ENCODE measurements at regions not wholly inside any gene's neighbourhood (a gene's known extent, or its start where the extent isn't known, plus 50 kb on each side); places are given as distances from the start of the nearest gene placed in this dataset.

DNA sequence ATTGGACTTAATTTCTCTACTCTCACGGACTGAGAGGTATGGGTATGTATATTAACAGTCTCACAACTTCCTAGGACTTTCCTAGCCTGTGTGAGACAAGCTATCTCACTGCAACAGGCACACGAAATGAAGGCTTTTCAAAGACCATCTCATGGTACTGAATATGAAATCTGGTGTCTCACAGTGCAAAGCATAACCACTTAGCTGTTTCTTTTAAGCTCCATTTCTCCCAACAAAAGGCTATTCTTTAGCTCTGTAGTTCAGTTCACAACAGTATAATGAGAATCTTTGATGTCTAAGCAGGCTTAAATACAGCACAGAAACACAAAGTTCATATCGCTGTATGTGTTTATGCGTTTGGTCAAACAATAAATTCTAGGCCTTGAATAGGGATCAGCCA is 116.2 kb upstream of the PCDH18 start:
- in situ Hi-C loops (cut with MboI; ENCODE audit: low sequenced_read_pairs): no loop called here
- Histone ChIP-seq H3K56ac (ENCODE audit: extremely low read depth, insufficient read depth, low read length) (no peak overlapping the region), H3K14ac (replicated peaks; ENCODE audit: low read depth, low read length) (peak overlapping the region; percentile 86; the same call in 1 of the 2 replicates), H2AK5ac (ENCODE audit: low read depth, low read length) (peak overlapping the region; percentile 90), H3K36me3 (ENCODE audit: control insufficient read depth, insufficient read depth, low read length) (no peaks in the 10 kb centered on the region), H3K27me3 (ENCODE audit: control insufficient read depth, insufficient read depth, low read length) (no peaks in the 10 kb centered on the region), H3K4me3 (ENCODE audit: insufficient read depth, low read depth, low read length) (no peak overlapping the region), H3K4ac (ENCODE audit: low read depth, low read length) (peak overlapping the region; percentile 83), H3K4me2 (ENCODE audit: low read depth, low read length) (no peak overlapping the region), H2BK5ac (ENCODE audit: low read depth, low read length, poor library complexity, severe bottlenecking) (peak overlapping the region; percentile 45), H3K27ac (ENCODE audit: insufficient read depth, low read length) (peak overlapping the region; percentile 23), H4K20me1 (ENCODE audit: insufficient read depth, low read length) (no peaks in the 10 kb centered on the region), H3K18ac (ENCODE audit: low read depth, low read length) (peak overlapping the region; percentile 97; the same call in 1 of the 2 replicates), H3K9ac (ENCODE audit: low read depth, low read length) (no peak overlapping the region; the same call in 1 of the 2 replicates), H4K5ac (ENCODE audit: low read depth, low read length) (peak overlapping the region; percentile 94; the same call in 1 of the 2 replicates), H2AFZ (replicated peaks; ENCODE audit: low read length, poor library complexity) (no peak overlapping the region), H3K9me1 (ENCODE audit: insufficient read depth, low read length) (no peaks in the 10 kb centered on the region), H2BK20ac (ENCODE audit: low read depth, low read length) (peak overlapping the region; percentile 95), H4K8ac (ENCODE audit: low read depth in 2 of 2, low read length in 2 of 2) (peak overlapping the region; percentile 47 to 76; a peak in 3 of 4 replicates), H3K4me1 (ENCODE audit: control insufficient read depth, insufficient read depth, low read length) (peaks cover 7% of the 10 kb centered on the region; the same call in 1 of the 2 replicates), H4K91ac (ENCODE audit: insufficient read depth, low read depth, low read length) (peak overlapping the region; percentile 86), H3K9me3 (ENCODE audit: control insufficient read depth, insufficient read depth, low read length) (no peaks in the 10 kb centered on the region), H2BK15ac (ENCODE audit: low read depth, low read length) (peak overlapping the region; percentile 96; the same call in 2 of the 3 replicates), H2BK120ac (ENCODE audit: low read depth, low read length) (peak overlapping the region; percentile 88), H2AK9ac (replicated peaks; ENCODE audit: low read depth, low read length, poor library complexity) (no peak overlapping the region), H3K23ac (ENCODE audit: low read depth, low read length) (peak overlapping the region; percentile 64), H3K79me1 (ENCODE audit: low read depth in 1 of 2, low read length in 2 of 2) (no peaks in the 10 kb centered on the region)
- intact Hi-C loops (cut with micrococcal nuclease): no loop called here
- DNase-seq (no peak), ATAC-seq (ENCODE audit: low read depth) (no peak)
- POLR2A ChIA-PET (ENCODE audit: unreplicated experiment): no interaction called here
- no peak for TF ChIP-seq BHLHE40 (IDR thresholded peaks at IDR 0.05; ENCODE audit: low read depth, low read length)
- no peak for TF ChIP-seq RFX5 (IDR thresholded peaks at IDR 0.05; ENCODE audit: low read depth, low read length)
- TF ChIP-seq RCOR1 (IDR thresholded peaks at IDR 0.05; ENCODE audit: insufficient replicate concordance, low read length): no peak
- TF ChIP-seq FOS (IDR thresholded peaks at IDR 0.05; ENCODE audit: low read depth, low read length): no peak
- TF ChIP-seq RAD21 (IDR thresholded peaks at IDR 0.05; ENCODE audit: low read length): no peak
- TF ChIP-seq, protein P1, sequence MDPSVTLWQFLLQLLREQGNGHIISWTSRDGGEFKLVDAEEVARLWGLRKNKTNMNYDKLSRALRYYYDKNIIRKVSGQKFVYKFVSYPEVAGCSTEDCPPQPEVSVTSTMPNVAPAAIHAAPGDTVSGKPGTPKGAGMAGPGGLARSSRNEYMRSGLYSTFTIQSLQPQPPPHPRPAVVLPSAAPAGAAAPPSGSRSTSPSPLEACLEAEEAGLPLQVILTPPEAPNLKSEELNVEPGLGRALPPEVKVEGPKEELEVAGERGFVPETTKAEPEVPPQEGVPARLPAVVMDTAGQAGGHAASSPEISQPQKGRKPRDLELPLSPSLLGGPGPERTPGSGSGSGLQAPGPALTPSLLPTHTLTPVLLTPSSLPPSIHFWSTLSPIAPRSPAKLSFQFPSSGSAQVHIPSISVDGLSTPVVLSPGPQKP (IDR thresholded peaks at IDR 0.05; ENCODE audit: borderline replicate concordance, low read depth, low read length): no peak
- no CpG with 5 or more reads among the region's 4 CpGs for WGBS, 2 experiments (ENCODE audit: extremely low coverage in 2 of 2, insufficient read length in 1 of 2)
- no TSS peak for BruUV-seq (replicated peaks)
- CTCF ChIA-PET: interaction anchor here (1.7 kb wide), 1 partner anchor 117 kb away, joined by 5 read pairs; no protein-coding TSS in a partner anchor
- dilution Hi-C loops (cut with HindIII; ENCODE audit: low sequenced_read_pairs, unreplicated experiment): no loop called here

All from IMR-90 (cell line).